Omental fat pad (tissue), 3 donors: ENCODE measurements at regions not wholly inside any gene's neighbourhood (a gene's known extent, or its start where the extent isn't known, plus 50 kb on each side); places are given as distances from the start of the nearest gene placed in this dataset.
"Not testable (repeated sequence)": the region's sequence is repeated elsewhere in the genome, so short reads cannot be mapped to it uniquely, and the experiment has no call there.

Source experiments
- ATAC-seq: fragments of 150-250 bp; one replicate; pipeline ENCODE4 v1.9.1; 2016; ENCODE audit warnings: mild to moderate bottlenecking, moderate library complexity; ENCODE audit not compliant: low FRiP score
- DNase-seq: peaks from one replicate; pipeline ENCODE4 v3.0.0-alpha.2; 2019; ENCODE audit warnings: low spot score
- TF ChIP-seq, protein P1 (sequence below), 3 donors: fragments of 450-650 bp; IDR thresholded peaks; one replicate each; pipeline ENCODE4 v1.5.1; 2016 to 2017; ENCODE audit warnings: antibody characterized with exemption in 3 of 3, mild to moderate bottlenecking in 3 of 3, moderate library complexity in 2 of 3

DNA sequence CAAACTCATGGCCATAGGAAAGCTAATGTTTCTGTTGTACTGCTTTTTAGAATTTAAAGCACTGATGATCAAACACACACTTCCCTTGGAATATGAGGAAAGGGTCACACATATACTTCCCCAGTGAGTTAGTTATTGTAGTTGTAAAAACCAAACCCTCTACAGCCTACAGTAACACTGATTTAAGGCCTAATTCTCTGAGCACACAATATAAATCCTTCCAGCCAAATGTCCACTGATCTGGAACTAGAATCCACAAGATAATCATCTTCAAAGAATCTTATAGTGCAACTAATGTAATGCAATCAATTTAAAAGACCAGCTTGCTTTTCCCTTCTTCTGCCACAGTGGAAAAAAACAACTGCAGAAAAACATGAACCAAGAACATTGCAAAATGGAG is 219.3 kb downstream of the CAAP1 start:
- DNase-seq (no peak), ATAC-seq (no peak)
- TF ChIP-seq, protein P1, sequence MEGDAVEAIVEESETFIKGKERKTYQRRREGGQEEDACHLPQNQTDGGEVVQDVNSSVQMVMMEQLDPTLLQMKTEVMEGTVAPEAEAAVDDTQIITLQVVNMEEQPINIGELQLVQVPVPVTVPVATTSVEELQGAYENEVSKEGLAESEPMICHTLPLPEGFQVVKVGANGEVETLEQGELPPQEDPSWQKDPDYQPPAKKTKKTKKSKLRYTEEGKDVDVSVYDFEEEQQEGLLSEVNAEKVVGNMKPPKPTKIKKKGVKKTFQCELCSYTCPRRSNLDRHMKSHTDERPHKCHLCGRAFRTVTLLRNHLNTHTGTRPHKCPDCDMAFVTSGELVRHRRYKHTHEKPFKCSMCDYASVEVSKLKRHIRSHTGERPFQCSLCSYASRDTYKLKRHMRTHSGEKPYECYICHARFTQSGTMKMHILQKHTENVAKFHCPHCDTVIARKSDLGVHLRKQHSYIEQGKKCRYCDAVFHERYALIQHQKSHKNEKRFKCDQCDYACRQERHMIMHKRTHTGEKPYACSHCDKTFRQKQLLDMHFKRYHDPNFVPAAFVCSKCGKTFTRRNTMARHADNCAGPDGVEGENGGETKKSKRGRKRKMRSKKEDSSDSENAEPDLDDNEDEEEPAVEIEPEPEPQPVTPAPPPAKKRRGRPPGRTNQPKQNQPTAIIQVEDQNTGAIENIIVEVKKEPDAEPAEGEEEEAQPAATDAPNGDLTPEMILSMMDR (IDR thresholded peaks at IDR 0.05) = no peak

DNA sequence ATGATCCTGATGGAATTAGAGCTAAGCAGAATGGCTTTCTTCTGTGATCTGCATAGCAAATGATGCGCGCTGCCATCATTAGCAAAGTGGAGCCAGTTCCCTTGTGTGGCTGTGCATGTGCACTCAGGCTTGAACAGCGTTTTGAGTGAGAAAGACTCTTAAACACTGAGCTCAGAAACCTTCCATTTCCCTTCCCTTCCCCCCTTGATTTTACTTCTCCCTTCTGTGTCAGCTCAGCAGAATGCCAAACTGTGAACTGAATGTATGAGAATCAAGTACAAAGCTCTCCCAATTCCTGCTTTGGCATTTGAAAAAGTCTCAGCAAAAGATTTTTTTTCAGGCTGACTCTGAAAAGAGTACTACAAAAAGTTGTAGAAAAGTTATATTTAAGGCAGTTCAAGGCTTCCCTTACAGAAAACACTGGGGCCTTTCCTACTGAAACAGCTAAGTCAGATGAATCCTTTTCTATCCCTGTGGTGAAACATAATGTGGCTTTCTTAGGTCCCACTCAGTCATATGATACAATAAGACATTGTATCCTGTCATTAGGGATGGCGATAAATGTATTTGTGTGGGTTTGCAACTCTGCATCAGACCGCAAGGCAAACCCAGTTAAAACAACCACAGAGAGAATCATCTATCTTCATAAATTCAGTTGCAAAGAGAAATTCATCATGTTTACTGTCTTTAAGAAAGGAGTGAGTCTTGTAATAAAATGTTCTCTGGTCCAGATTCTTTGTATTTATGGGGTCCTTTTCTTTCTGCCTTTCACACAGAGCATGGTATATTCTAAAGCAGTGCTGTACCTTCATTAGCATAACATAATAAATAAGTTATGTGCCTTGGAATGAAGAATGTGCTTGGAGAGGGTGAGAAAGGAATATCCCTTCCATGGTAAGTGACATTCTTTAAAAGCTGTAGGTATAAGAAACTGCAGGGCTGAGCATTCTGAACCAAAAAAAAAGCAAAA is 222.6 kb downstream of the CAAP1 start:
- TF ChIP-seq, protein P1 (IDR thresholded peaks at IDR 0.05) = no peak
- ATAC-seq (no peak), DNase-seq (no peak)

DNA sequence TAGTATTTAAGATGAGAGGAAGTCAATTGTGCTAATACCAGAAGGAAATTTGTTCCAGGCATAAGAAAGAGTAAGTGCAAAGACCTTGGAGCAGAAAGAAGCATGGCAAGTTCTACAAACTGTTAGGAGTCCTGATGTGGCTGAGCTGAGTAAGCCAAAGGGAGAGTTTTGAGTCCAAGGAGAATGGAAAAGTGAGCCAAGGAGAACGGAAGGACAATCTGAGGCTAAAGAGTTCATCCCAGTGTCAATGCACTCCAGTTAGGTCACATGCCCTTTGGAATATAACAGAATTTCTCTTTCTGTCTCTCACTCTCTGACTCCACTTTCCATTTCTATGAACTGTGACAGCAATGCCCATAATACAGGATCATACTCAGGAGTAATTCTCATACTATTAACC is 224.7 kb downstream of the CAAP1 start:
- ATAC-seq = no peak
- DNase-seq = no peak
- TF ChIP-seq, protein P1 (IDR thresholded peaks at IDR 0.05) = no peak

DNA sequence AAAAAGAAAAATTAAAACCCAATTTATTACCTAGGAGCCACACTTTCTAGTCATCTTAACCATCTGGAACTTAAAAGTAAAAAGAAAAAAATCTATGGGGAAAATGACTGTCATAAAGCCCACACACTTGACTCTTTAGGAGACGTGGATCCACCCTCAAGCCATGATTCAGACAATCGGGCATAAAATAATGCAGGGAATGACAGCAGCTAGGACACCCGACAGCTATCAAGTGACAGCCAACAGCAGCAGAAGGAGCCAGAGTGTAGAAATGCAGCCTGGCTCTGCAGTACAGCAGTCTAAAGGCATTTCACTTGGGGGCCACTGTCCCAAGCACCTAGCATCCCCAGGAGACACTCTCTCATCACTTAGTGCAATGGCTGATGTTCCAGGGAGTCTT is 226.9 kb downstream of the CAAP1 start:
- DNase-seq = no peak
- no peak for ATAC-seq
- TF ChIP-seq, protein P1 (IDR thresholded peaks at IDR 0.05) = no peak

DNA sequence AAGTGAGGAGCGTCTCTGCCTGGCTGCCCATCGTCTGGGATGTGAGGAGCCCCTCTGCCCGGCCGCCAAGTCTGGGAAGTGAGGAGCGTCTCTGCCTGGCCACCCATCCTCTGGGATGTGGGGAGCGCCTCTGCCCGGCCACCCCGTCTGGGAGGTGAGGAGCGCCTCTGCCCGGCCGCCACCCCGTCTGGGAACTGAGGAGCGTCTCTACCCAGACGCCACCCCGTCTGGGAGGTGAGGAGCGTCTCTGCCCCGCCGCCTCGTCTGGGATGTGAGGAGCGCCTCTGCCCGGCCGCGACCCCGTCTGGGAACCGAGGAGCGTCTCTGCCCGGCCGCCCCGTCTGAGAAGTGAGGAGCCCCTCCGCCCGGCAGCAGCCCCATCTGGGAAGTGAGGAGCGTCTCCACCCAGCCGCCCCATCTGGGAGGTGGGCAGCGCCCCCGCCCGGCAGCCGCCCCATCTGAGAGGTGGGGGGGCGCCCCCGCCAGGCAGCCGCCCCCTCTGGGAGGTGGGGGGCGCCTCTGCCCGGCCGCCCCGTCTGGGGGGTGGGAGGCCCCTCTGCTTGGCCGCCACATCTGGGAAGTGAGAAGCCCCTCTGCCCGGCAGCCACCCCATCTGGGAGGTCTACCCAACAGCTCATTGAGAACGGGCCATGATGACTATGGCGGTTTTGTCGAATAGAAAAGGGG is 228.4 kb downstream of the CAAP1 start:
- not testable (repeated sequence) for DNase-seq, ATAC-seq

DNA sequence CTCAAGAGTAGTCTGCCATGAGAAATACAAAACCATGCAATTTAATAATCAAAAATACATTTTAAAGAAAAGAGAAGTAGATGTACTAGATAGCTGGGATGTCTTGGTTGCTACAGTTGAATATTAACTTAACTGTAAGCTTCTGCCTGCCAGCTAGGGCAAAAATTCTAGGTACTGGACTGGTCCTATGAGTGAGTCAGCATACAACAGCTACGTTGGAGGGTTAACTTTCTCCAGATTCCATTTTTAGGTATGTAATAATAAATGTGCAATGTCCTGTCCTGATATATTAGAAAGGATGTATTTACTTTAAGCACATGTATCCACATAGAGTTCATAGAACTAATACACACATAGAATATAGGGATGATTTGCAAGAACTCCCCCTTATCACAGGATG is 230.1 kb downstream of the CAAP1 start:
- TF ChIP-seq, protein P1 (IDR thresholded peaks at IDR 0.05) = no peak
- no peak for ATAC-seq
- DNase-seq = no peak

DNA sequence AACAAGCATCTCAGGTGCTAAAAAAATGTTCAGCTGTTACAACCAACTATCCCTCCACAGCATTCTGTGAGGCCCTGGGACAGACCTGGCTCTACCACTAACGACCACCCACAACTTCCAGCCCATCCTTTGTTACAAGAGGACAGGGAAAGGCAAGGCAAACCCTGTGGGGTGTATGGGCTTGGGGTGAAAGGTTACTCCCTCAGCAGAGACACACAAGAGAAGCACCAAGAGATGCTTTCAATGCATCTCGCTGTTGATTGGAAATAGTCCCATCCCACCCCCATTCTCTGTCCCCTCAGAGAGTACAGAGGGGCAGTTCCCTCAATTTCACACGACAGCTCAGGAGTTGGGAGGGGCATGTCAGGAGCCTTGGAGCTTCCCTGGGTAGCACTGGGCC is 234.1 kb downstream of the CAAP1 start:
- ATAC-seq = no peak
- no peak for DNase-seq
- TF ChIP-seq, protein P1 (IDR thresholded peaks at IDR 0.05) = no peak
